ENCODE measurements at regions not wholly inside any gene's neighbourhood (a gene's known extent, or its start where the extent isn't known, plus 50 kb on each side); places are given as distances from the start of the nearest gene placed in this dataset.

GRCh38 chr15:69696946-69697345 lies 244.3 kb downstream of the RPLP1 start:
- TF ChIP-seq GATA3 (IDR thresholded peaks at IDR 0.05; ENCODE audit: low read depth, low read length) (no peak), GATA2 (IDR thresholded peaks at IDR 0.05; ENCODE audit: low read depth, low read length) (no peak)

- TF ChIP-seq GATA2 (IDR thresholded peaks at IDR 0.05; ENCODE audit: low read depth, low read length) (no peak), GATA3 (IDR thresholded peaks at IDR 0.05; ENCODE audit: low read depth, low read length) (no peak)
These were observed 245.3 kb downstream of the RPLP1 start for GRCh38 chr15:69697916-69698315.

- TF ChIP-seq GATA3 (IDR thresholded peaks at IDR 0.05; ENCODE audit: low read depth, low read length) (no peak), GATA2 (IDR thresholded peaks at IDR 0.05; ENCODE audit: low read depth, low read length) (no peak)
These were observed 246.5 kb downstream of the RPLP1 start for GRCh38 chr15:69699096-69699495.

- no peak for TF ChIP-seq GATA3 (IDR thresholded peaks at IDR 0.05; ENCODE audit: low read depth, low read length)
- TF ChIP-seq GATA2 (IDR thresholded peaks at IDR 0.05; ENCODE audit: low read depth, low read length), result no peak
These were observed 247.8 kb downstream of the RPLP1 start for GRCh38 chr15:69700380-69700779.

GRCh38 chr15:69701198-69701597 lies 248.6 kb downstream of the RPLP1 start:
- TF ChIP-seq GATA2 (IDR thresholded peaks at IDR 0.05; ENCODE audit: low read depth, low read length) (no peak), GATA3 (IDR thresholded peaks at IDR 0.05; ENCODE audit: low read depth, low read length) (no peak)

GRCh38 chr15:69703532-69704187 lies 251.0 kb downstream of the RPLP1 start:
- no peak for TF ChIP-seq GATA3 (IDR thresholded peaks at IDR 0.05; ENCODE audit: low read depth, low read length)
- TF ChIP-seq GATA2 (IDR thresholded peaks at IDR 0.05; ENCODE audit: low read depth, low read length), result no peak

- TF ChIP-seq GATA2 (IDR thresholded peaks at IDR 0.05; ENCODE audit: low read depth, low read length) (no peak), GATA3 (IDR thresholded peaks at IDR 0.05; ENCODE audit: low read depth, low read length) (no peak)
These were observed 251.6 kb downstream of the RPLP1 start for GRCh38 chr15:69704229-69704628.

- TF ChIP-seq GATA3 (IDR thresholded peaks at IDR 0.05; ENCODE audit: low read depth, low read length), result no peak
- no peak for TF ChIP-seq GATA2 (IDR thresholded peaks at IDR 0.05; ENCODE audit: low read depth, low read length)
These were observed 252.1 kb downstream of the RPLP1 start for GRCh38 chr15:69704700-69705099.

GRCh38 chr15:69706353-69707097 lies 253.9 kb downstream of the RPLP1 start:
- TF ChIP-seq GATA3 (IDR thresholded peaks at IDR 0.05; ENCODE audit: low read depth, low read length) (no peak), GATA2 (IDR thresholded peaks at IDR 0.05; ENCODE audit: low read depth, low read length) (no peak)

GRCh38 chr15:69712991-69713390 lies 260.4 kb downstream of the RPLP1 start:
- TF ChIP-seq GATA3 (IDR thresholded peaks at IDR 0.05; ENCODE audit: low read depth, low read length) (no peak), GATA2 (IDR thresholded peaks at IDR 0.05; ENCODE audit: low read depth, low read length) (no peak)

- TF ChIP-seq GATA3 (IDR thresholded peaks at IDR 0.05; ENCODE audit: low read depth, low read length) (no peak), GATA2 (IDR thresholded peaks at IDR 0.05; ENCODE audit: low read depth, low read length) (no peak)
These were observed 261.3 kb downstream of the RPLP1 start for GRCh38 chr15:69713726-69714559.

GRCh38 chr15:69715210-69715609 lies 262.6 kb downstream of the RPLP1 start:
- no peak for TF ChIP-seq GATA2 (IDR thresholded peaks at IDR 0.05; ENCODE audit: low read depth, low read length)
- no peak for TF ChIP-seq GATA3 (IDR thresholded peaks at IDR 0.05; ENCODE audit: low read depth, low read length)

GRCh38 chr15:69718436-69718835 lies 265.8 kb downstream of the RPLP1 start:
- no peak for TF ChIP-seq GATA3 (IDR thresholded peaks at IDR 0.05; ENCODE audit: low read depth, low read length)
- TF ChIP-seq GATA2 (IDR thresholded peaks at IDR 0.05; ENCODE audit: low read depth, low read length), result no peak

GRCh38 chr15:69718916-69719315 lies 266.3 kb downstream of the RPLP1 start:
- TF ChIP-seq GATA2 (IDR thresholded peaks at IDR 0.05; ENCODE audit: low read depth, low read length), result no peak
- TF ChIP-seq GATA3 (IDR thresholded peaks at IDR 0.05; ENCODE audit: low read depth, low read length), result no peak
